ENCODE measurements at regions not wholly inside any gene's neighbourhood (a gene's known extent, or its start where the extent isn't known, plus 50 kb on each side); places are given as distances from the start of the nearest gene placed in this dataset.

DNA sequence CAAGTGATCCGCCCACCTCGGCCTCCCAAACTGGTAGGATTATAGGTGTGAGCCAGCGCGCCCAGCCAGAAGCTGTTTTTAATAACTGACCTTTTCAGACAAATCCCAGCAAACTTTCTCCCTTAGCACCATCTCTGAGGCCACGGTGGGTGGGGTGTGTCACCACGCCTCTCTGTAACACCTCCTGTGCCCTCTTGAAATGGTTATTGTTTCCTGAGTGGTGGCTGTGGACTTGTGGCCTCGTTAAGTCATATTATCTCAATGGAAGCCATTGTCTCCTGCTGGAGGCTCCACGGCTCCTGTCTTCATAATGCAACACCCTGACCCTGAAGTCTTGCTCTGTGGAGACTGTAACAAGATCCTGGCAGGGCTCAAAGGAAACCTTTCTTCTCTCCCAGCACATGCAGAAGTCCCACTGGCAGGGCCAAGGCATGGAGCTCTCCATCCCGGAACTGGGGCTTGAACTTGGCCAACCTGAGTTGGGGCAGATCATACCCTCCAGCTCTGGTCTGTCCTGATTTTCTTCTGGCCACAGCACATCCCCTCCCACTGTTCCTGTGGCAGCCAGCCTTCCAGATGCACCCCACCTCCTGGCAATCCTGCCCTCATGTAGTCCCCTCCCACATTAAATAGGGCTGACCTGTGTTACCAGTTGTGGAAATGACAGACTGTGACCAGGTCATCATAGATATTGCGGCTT is 81.1 kb downstream of the SNX5 start (continued):
- TF ChIP-seq KDM5A (IDR thresholded peaks at IDR 0.05; ENCODE audit: low read length): no peak

Measured in H1 (cell line).